ENCODE measurements at regions not wholly inside any gene's neighbourhood (a gene's known extent, or its start where the extent isn't known, plus 50 kb on each side); places are given as distances from the start of the nearest gene placed in this dataset.

- TF ChIP-seq BHLHE40 (IDR thresholded peaks at IDR 0.05; ENCODE audit: borderline replicate concordance) = no peak
- no peak for TF ChIP-seq FOXM1 (IDR thresholded peaks at IDR 0.05; ENCODE audit: borderline replicate concordance)
- TF ChIP-seq LEF1 (IDR thresholded peaks at IDR 0.05; ENCODE audit: borderline replicate concordance) = no peak
- TF ChIP-seq SP1 (IDR thresholded peaks at IDR 0.05) = no peak
- TF ChIP-seq PKNOX1 (IDR thresholded peaks at IDR 0.05) = no peak
- no peak for TF ChIP-seq CTBP1 (IDR thresholded peaks at IDR 0.05; ENCODE audit: borderline replicate concordance)
- no peak for TF ChIP-seq FOXK2 (IDR thresholded peaks at IDR 0.05)
- no peak for TF ChIP-seq ELF4 (IDR thresholded peaks at IDR 0.05)
- no peak for TF ChIP-seq TARDBP (IDR thresholded peaks at IDR 0.05)
- no peak for TF ChIP-seq SUZ12 (IDR thresholded peaks at IDR 0.05)
- TF ChIP-seq ARNT (IDR thresholded peaks at IDR 0.05) = no peak
- no peak for TF ChIP-seq NFRKB (IDR thresholded peaks at IDR 0.05)
Observed at GRCh38 chr11:27246925-27247324, 116.1 kb downstream of the CCDC34 start.
